ENCODE measurements at regions not wholly inside any gene's neighbourhood (a gene's known extent, or its start where the extent isn't known, plus 50 kb on each side); places are given as distances from the start of the nearest gene placed in this dataset.
"Not testable (repeated sequence)": the region's sequence is repeated elsewhere in the genome, so short reads cannot be mapped to it uniquely, and the experiment has no call there.

DNA sequence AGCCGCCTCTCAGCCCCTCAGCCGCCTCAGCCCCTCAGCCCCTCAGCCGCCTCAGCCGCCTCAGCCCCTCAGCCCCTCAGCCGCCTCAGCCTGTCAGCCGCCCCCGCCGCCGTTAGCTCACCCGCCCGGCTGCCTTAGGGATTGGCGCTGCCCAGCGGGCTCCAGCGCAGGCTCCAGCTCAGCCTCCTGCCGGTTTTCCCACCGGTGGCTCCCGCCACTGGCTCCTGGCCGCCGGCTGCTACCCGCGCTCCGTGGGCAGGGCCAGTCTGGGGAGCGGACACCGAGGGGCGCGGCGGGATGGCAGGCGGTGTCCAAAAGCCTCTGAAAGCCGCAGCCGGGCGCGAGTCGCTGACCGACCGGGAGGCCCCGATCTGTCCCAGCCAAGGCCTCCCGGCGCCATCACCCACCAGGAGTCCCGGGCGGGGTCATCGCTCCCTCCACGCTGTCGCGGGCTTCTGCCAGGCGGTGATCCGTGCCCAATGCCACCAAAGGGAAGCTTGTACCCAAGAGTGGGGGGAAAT, 1532.7 kb downstream of the REEP3 start:
- TF ChIP-seq, protein P1, sequence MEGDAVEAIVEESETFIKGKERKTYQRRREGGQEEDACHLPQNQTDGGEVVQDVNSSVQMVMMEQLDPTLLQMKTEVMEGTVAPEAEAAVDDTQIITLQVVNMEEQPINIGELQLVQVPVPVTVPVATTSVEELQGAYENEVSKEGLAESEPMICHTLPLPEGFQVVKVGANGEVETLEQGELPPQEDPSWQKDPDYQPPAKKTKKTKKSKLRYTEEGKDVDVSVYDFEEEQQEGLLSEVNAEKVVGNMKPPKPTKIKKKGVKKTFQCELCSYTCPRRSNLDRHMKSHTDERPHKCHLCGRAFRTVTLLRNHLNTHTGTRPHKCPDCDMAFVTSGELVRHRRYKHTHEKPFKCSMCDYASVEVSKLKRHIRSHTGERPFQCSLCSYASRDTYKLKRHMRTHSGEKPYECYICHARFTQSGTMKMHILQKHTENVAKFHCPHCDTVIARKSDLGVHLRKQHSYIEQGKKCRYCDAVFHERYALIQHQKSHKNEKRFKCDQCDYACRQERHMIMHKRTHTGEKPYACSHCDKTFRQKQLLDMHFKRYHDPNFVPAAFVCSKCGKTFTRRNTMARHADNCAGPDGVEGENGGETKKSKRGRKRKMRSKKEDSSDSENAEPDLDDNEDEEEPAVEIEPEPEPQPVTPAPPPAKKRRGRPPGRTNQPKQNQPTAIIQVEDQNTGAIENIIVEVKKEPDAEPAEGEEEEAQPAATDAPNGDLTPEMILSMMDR (IDR thresholded peaks at IDR 0.05; ENCODE audit: poor library complexity) = not testable (repeated sequence)
- not testable (repeated sequence) for TF ChIP-seq EZH2 (IDR thresholded peaks at IDR 0.05; ENCODE audit: borderline replicate concordance); EZH2phosphoT487 (IDR thresholded peaks at IDR 0.05; ENCODE audit: low read depth, severe bottlenecking, unreplicated experiment)

All from hepatocyte (in vitro differentiated cells).